Prostate gland (tissue), 2 donors: ENCODE measurements at regions not wholly inside any gene's neighbourhood (a gene's known extent, or its start where the extent isn't known, plus 50 kb on each side); places are given as distances from the start of the nearest gene placed in this dataset.

Experiments
- DNase-seq: peaks from one replicate; pipeline ENCODE4 v3.0.0-alpha.2; 2019; ENCODE audit warnings: low spot score
- H3K27ac ChIP-seq, 2 donors: fragments of 200-600 bp; sonication (generic); 2 replicates each; pipeline ENCODE4 v1.5.1; 2017 to 2019
- H3K27me3 ChIP-seq: fragments of 200-600 bp; sonication (generic); replicated peaks from 2 replicates; pipeline ENCODE4 v1.5.1; 2019; ENCODE audit not compliant: insufficient read depth
- H3K36me3 ChIP-seq, 2 donors: fragments of 200-600 bp; sonication (generic); 1 replicate in 1 of 2; 2 replicates in 1 of 2; pipeline versions ENCODE4 v1.5.1 to v1.8.1; 2017 to 2019
- H3K4me1 ChIP-seq: fragments of 200-600 bp; sonication (generic); replicated peaks from 2 replicates; pipeline ENCODE4 v1.5.1; 2019
- H3K4me3 ChIP-seq, 2 donors: fragments of 200-600 bp; sonication (generic); 2 replicates each; pipeline ENCODE4 v1.5.1; 2017 to 2019
- H3K9me3 ChIP-seq: fragments of 200-600 bp; sonication (generic); 2 replicates; pipeline ENCODE4 v1.5.1; 2017
- POLR2A ChIP-seq: fragments of 450-650 bp; IDR thresholded peaks from one replicate; pipeline ENCODE4 v1.6.1; 2016; ENCODE audit warnings: antibody characterized with exemption, mild to moderate bottlenecking
- POLR2AphosphoS5 ChIP-seq: sonication (generic); formaldehyde crosslinking; IDR thresholded peaks from one replicate; pipeline ENCODE4 v1.6.1; 2017; ENCODE audit warnings: antibody characterized with exemption
- WGBS: methylation state at CpG from one replicate; pipeline ENCODE4 v1.1.5; 2018; 5-methylcytosine and 5-hydroxymethylcytosine counted together
- intact Hi-C: fragments of 100-400 bp; cut with DNase I; formaldehyde crosslinking; loops from one replicate; pipeline ENCODE4 v1.14.2; 2022
- TF ChIP-seq, protein P1 (sequence below), 4 experiments: fragments of 200-600 bp in 2 of 4; fragments of 450-650 bp in 2 of 4; sonication (generic) in 2 of 4; IDR thresholded peaks; 1 replicate in 3 of 4; 2 replicates in 1 of 4; pipeline ENCODE4 v1.5.1; 2016 to 2019; ENCODE audit warnings: antibody characterized with exemption in 4 of 4, mild to moderate bottlenecking in 2 of 4, moderate library complexity in 2 of 4

DNA sequence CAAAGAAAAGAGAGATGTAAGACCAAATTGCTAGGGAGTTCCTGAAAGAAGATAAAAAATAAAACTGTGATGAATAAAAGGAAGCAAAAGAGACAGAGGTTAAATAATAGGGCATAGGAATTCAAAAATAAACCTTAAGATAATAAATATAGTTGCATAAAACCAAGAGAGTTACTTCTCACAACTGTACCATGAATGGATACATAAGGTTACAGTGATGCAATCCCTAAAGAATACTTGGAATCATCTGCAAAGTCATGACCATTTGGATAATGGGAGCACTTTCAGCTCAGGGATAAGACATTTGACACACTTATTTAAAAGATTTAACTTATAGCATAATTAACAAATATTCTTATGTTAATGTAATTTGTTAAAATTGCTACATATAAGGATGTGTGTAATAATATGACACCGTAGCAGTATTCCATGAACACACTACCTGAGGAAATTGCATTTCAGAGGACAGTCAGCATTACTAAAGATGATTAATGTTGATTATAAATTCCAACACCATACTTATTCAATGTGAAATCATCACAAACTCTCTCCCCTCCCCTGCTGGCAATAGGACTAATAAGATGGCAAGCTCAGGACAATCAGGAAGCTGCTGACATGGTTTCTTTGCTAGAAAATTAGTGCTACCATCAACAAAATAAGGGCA, 202.1 kb upstream of the AKR1E2 start:
- no peak overlapping the region for H3K4me3 ChIP-seq
- TF ChIP-seq, protein P1, sequence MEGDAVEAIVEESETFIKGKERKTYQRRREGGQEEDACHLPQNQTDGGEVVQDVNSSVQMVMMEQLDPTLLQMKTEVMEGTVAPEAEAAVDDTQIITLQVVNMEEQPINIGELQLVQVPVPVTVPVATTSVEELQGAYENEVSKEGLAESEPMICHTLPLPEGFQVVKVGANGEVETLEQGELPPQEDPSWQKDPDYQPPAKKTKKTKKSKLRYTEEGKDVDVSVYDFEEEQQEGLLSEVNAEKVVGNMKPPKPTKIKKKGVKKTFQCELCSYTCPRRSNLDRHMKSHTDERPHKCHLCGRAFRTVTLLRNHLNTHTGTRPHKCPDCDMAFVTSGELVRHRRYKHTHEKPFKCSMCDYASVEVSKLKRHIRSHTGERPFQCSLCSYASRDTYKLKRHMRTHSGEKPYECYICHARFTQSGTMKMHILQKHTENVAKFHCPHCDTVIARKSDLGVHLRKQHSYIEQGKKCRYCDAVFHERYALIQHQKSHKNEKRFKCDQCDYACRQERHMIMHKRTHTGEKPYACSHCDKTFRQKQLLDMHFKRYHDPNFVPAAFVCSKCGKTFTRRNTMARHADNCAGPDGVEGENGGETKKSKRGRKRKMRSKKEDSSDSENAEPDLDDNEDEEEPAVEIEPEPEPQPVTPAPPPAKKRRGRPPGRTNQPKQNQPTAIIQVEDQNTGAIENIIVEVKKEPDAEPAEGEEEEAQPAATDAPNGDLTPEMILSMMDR (IDR thresholded peaks at IDR 0.05): no peak
- TF ChIP-seq POLR2AphosphoS5: no peak
- no peak for TF ChIP-seq POLR2A
- DNase-seq: no peak
- H3K27ac ChIP-seq: no peak overlapping the region
- H3K9me3 ChIP-seq: no peaks in the 10 kb centered on the region
- H3K27me3 ChIP-seq: no peaks in the 10 kb centered on the region
- WGBS: 92% methylated on average over 1 of the region's 1 CpG
- H3K4me1 ChIP-seq: no peaks in the 10 kb centered on the region
- intact Hi-C loops: no loop called here
- no peaks in the 10 kb centered on the region for H3K36me3 ChIP-seq

DNA sequence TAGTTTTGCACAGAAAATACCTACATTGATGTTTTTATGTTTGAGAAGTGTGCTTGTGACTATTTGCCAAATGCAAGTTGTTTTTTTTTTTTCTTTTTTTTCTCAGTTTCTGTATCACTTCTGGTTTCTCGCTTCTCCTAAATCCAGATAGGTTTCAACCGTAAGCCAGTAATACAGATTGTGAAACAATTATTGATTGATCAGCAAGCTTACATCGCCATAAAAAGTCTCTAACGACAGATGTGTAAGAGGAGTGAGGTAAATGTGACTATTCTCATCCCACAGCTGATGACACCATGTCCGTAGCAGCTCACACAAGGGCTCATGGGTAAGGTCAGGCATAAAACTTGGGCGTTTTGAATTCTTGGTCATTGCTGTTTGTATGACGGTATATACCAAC, 202.8 kb upstream of the AKR1E2 start:
- no peaks in the 10 kb centered on the region for H3K4me1 ChIP-seq
- no peak overlapping the region for H3K4me3 ChIP-seq
- no peak for DNase-seq
- no peaks in the 10 kb centered on the region for H3K27me3 ChIP-seq
- intact Hi-C loops: no loop called here
- H3K9me3 ChIP-seq: no peaks in the 10 kb centered on the region
- H3K36me3 ChIP-seq: no peaks in the 10 kb centered on the region
- no peak overlapping the region for H3K27ac ChIP-seq
- WGBS: 89% methylated on average over 7 of the region's 7 CpGs
- TF ChIP-seq POLR2A: no peak
- no peak for TF ChIP-seq POLR2AphosphoS5
- TF ChIP-seq, protein P1 (IDR thresholded peaks at IDR 0.05): no peak

DNA sequence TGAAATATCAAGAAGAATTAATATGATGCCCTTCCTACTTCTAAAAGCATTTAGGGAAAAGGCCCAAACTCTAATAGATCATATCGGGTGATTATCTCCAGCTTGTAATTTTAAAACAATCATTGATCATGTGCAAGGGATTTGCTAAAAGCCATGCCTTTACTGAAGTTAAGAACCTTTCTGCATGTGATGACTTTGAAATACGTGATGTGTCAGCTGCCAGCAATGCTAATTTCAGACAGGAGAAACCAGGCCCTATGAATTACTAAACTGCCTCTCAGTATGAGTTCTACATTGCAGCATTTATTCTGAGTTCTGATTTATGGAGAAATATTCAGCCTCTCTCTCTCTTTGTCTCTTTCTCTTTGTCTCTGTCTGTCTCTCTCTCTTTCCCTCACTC, 203.6 kb upstream of the AKR1E2 start:
- no peak overlapping the region for H3K27ac ChIP-seq
- no peak for DNase-seq
- H3K36me3 ChIP-seq: no peaks in the 10 kb centered on the region
- WGBS: 89% methylated on average over 2 of the region's 2 CpGs
- intact Hi-C loops: no loop called here
- no peaks in the 10 kb centered on the region for H3K9me3 ChIP-seq
- no peaks in the 10 kb centered on the region for H3K4me1 ChIP-seq
- H3K27me3 ChIP-seq: no peaks in the 10 kb centered on the region
- no peak for TF ChIP-seq POLR2A
- no peak overlapping the region for H3K4me3 ChIP-seq

DNA sequence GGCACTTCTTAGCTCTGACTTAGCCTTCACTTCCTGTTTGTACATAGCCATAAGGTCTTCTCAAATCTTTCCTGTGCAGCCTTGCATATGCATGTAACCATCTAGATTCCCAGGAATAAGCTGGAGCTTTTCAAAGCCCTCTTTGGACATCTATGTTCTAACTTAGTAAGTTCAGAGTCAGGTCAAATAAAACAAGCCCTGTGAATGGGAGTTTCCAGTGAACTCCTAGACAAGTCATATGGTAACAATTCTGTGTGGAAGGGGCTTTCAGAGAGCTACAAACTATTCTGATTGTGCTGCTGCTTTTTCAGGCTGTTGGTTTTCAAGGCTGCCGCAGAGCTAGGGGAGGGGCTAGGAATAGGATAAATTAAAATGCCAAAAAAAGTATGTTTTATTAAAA, 208.4 kb upstream of the AKR1E2 start:
- no peak for DNase-seq
- Histone ChIP-seq H3K4me3 (no peak overlapping the region), H3K4me1 (no peaks in the 10 kb centered on the region), H3K27me3 (no peaks in the 10 kb centered on the region), H3K36me3 (no peaks in the 10 kb centered on the region), H3K9me3 (no peaks in the 10 kb centered on the region), H3K27ac (no peak overlapping the region)
- 68% methylated on average over 1 of the region's 1 CpG for WGBS
- TF ChIP-seq, protein P1 (IDR thresholded peaks at IDR 0.05): no peak
- no peak for TF ChIP-seq POLR2AphosphoS5
- no peak for TF ChIP-seq POLR2A
- intact Hi-C loops: no loop called here

DNA sequence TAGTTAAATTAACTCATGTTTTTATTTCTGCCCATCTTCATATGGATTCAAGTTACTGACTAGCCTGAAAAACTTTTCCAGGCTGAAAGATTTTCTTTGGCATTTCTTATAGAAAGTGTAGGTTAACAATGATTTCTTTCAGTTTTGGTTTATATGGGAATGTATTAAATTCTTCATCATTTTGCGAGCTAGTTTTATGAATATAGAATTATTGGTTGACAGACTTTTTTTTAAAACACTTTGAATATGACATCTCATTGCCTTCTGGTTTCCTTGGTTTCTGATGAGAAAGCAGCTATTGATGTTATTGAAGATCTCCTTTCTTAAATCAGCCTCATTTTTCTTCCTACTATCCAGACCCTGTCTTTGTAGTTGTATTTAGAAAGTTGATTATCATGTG, 211.0 kb upstream of the AKR1E2 start:
- intact Hi-C loops: no loop called here
- no peak for TF ChIP-seq POLR2AphosphoS5
- TF ChIP-seq POLR2A: no peak
- TF ChIP-seq, protein P1 (IDR thresholded peaks at IDR 0.05): no peak
- WGBS: 100% methylated on average over 1 of the region's 1 CpG

More for the DNA sequence above, 211.0 kb upstream of the AKR1E2 start:
- Histone ChIP-seq H3K9me3 (no peaks in the 10 kb centered on the region), H3K27me3 (no peaks in the 10 kb centered on the region), H3K4me1 (no peaks in the 10 kb centered on the region), H3K4me3 (no peak overlapping the region), H3K36me3 (no peaks in the 10 kb centered on the region), H3K27ac (no peak overlapping the region)
- DNase-seq: no peak
